Trophoblast cell (in vitro differentiated cells and primary cell): ENCODE measurements at regions not wholly inside any gene's neighbourhood (a gene's known extent, or its start where the extent isn't known, plus 50 kb on each side); places are given as distances from the start of the nearest gene placed in this dataset.
A peak's percentile ranks its signal among the peaks of the same experiment; 100 is the strongest.

ENCODE experiments used
- DNase-seq, 2 donors: peaks; one replicate each; pipeline ENCODE4 v3.0.0-alpha.2; 2016
- H2AFZ ChIP-seq: 2 replicates; pipeline ENCODE4 v1.6.1; 2013; ENCODE audit warnings: low read length, moderate library complexity, mild to moderate bottlenecking; ENCODE audit not compliant: insufficient read depth, poor library complexity
- H2AK5ac ChIP-seq: 2 replicates; pipeline ENCODE4 v1.6.1; 2013; ENCODE audit warnings: mild to moderate bottlenecking, low read length
- H2BK120ac ChIP-seq: 2 replicates; pipeline ENCODE4 v1.6.1; 2013; ENCODE audit warnings: low read length, mild to moderate bottlenecking, moderate library complexity; ENCODE audit not compliant: insufficient read depth, poor library complexity
- H2BK12ac ChIP-seq: 2 replicates; pipeline ENCODE4 v1.6.1; 2013; ENCODE audit warnings: mild to moderate bottlenecking, low read length, moderate library complexity
- H2BK5ac ChIP-seq: 2 replicates; pipeline ENCODE4 v1.6.1; 2013; ENCODE audit warnings: low read length, low read depth, moderate library complexity, mild to moderate bottlenecking; ENCODE audit not compliant: poor library complexity
- H3K14ac ChIP-seq: 2 replicates; pipeline ENCODE4 v1.6.1; 2013; ENCODE audit warnings: mild to moderate bottlenecking, low read length
- H3K18ac ChIP-seq: 2 replicates; pipeline ENCODE4 v1.6.1; 2013; ENCODE audit warnings: mild to moderate bottlenecking, low read length
- H3K23ac ChIP-seq: 2 replicates; pipeline ENCODE4 v1.6.1; 2013; ENCODE audit warnings: low read length
- H3K27ac ChIP-seq: 2 replicates; pipeline ENCODE4 v1.5.1; 2013; ENCODE audit warnings: low read depth, mild to moderate bottlenecking, inconsistent platforms, low read length, moderate library complexity
- H3K27me3 ChIP-seq: 2 replicates; pipeline ENCODE4 v1.6.1; 2013; ENCODE audit warnings: inconsistent platforms, mild to moderate bottlenecking, low read length, moderate library complexity; ENCODE audit not compliant: insufficient read depth
- H3K36me3 ChIP-seq, 2 experiments: 1 replicate in 1 of 2; 2 replicates in 1 of 2; pipeline ENCODE4 v1.6.1; 2013; ENCODE audit warnings: low read length in 2 of 2, mild to moderate bottlenecking in 2 of 2, moderate library complexity in 1 of 2; ENCODE audit not compliant: insufficient read depth in 2 of 2, control insufficient read depth in 1 of 2
- H3K4ac ChIP-seq: 2 replicates; pipeline ENCODE4 v1.6.1; 2013; ENCODE audit warnings: low read depth, mild to moderate bottlenecking, low read length, moderate library complexity
- H3K4me1 ChIP-seq, 2 experiments: 1 replicate in 1 of 2; 2 replicates in 1 of 2; pipeline ENCODE4 v1.6.1; 2013; ENCODE audit warnings: low read length in 2 of 2, mild to moderate bottlenecking in 2 of 2, moderate library complexity in 1 of 2; ENCODE audit not compliant: insufficient read depth in 2 of 2, control insufficient read depth in 1 of 2
- H3K4me2 ChIP-seq: 2 replicates; pipeline ENCODE4 v1.6.1; 2013; ENCODE audit warnings: inconsistent platforms, mild to moderate bottlenecking, low read length, moderate library complexity
- H3K4me3 ChIP-seq: 2 replicates; pipeline ENCODE4 v1.5.1; 2013; ENCODE audit warnings: mild to moderate bottlenecking, low read depth, low read length, inconsistent platforms
- H3K79me1 ChIP-seq: one replicate; pipeline ENCODE4 v1.6.1; 2013; ENCODE audit warnings: low read length
- H3K79me2 ChIP-seq: 2 replicates; pipeline ENCODE4 v1.6.1; 2013; ENCODE audit warnings: low read length, mild to moderate bottlenecking; ENCODE audit not compliant: control insufficient read depth, insufficient read depth, poor library complexity
- H3K9ac ChIP-seq: 2 replicates; pipeline ENCODE4 v1.6.1; 2013; ENCODE audit warnings: mild to moderate bottlenecking, low read length
- H3K9me3 ChIP-seq: 2 replicates; pipeline ENCODE4 v1.6.1; 2013; ENCODE audit warnings: low read depth, mild to moderate bottlenecking, control low read depth, inconsistent platforms, low read length; ENCODE audit not compliant: insufficient read depth
- H4K12ac ChIP-seq: 2 replicates; pipeline ENCODE4 v1.6.1; 2013; ENCODE audit warnings: low read depth, mild to moderate bottlenecking, low read length, moderate library complexity
- H4K8ac ChIP-seq: 2 replicates; pipeline ENCODE4 v1.6.1; 2013; ENCODE audit warnings: low read depth, mild to moderate bottlenecking, low read length, moderate library complexity
- H4K91ac ChIP-seq: one replicate; pipeline ENCODE4 v1.6.1; 2013; ENCODE audit warnings: low read depth, mild to moderate bottlenecking, low read length, moderate library complexity
- WGBS: extraction: QIAGEN DNeasy Blood & Tissue Kit; methylation state at CpG from one replicate; pipeline ENCODE4 v1.1.7; 2013; ENCODE audit warnings: missing lambda C conversion rate; ENCODE audit not compliant: insufficient read length, insufficient coverage; ENCODE audit errors: extremely low coverage; 5-methylcytosine and 5-hydroxymethylcytosine counted together

DNA sequence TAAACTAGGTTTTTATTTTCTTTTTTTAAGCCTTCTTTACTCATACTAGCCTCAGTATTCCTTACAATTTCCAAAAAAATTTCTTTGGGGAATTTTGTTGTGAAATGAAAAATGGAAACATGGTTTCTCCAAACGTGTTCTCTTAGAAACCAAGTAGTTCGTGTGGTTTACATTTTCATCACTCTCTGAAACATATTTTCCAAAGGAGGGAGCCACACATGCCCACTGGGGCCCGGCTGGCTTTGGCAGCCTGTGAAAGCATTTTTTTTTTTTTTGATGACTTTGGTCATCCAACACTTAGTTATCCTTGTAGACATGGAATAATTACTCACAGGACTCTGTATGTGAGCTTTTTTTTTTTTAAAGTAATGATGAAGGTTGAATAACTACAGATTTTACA, 169.6 kb downstream of the C7orf25 start:
- H3K9ac ChIP-seq, result no peak overlapping the region
- WGBS, result no CpG with 5 or more reads among the region's 3 CpGs

DNA sequence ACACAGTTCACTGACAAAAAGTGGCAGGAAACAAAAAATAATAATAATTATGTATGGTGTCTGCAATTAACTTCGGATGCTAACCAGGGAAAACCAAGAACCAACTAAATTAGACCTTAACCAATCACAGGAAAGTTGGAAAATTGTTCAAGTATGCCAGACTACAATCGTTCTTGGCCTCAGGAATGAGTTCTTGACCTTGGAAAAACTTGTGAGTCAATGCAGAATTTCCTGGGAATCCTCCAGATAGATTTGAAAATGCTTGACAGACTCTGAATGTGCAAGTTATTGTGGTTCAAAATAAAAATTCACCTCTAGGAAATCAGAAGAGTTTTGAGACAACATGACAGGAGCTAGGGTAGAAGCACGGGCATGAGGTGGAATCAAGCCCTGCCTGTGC, 171.5 kb downstream of the C7orf25 start:
- Histone ChIP-seq H2AK5ac (no peak overlapping the region), H3K23ac (no peak overlapping the region), H3K27me3 (no peaks in the 10 kb centered on the region), H4K12ac (no peak overlapping the region), H3K79me2 (no peaks in the 10 kb centered on the region), H3K18ac (no peak overlapping the region), H4K8ac (no peak overlapping the region), H3K79me1 (no peaks in the 10 kb centered on the region), H4K91ac (no peak overlapping the region), H2AFZ (no peak overlapping the region), H3K4ac (no peak overlapping the region), H2BK12ac (no peak overlapping the region), H2BK120ac (no peak overlapping the region), H3K9me3 (peaks cover 2% of the 10 kb centered on the region), H3K27ac (no peak overlapping the region), H3K36me3 (no peaks in the 10 kb centered on the region), H2BK5ac (no peak overlapping the region), H3K4me1 (no peaks in the 10 kb centered on the region), H3K14ac (no peak overlapping the region), H3K4me2 (no peak overlapping the region), H3K4me3 (no peak overlapping the region), H3K9ac (no peak overlapping the region)
- no CpG with 5 or more reads among the region's 3 CpGs for WGBS
- no peak for DNase-seq

More for the DNA sequence above, 169.6 kb downstream of the C7orf25 start:
- Histone ChIP-seq H3K79me2 (no peaks in the 10 kb centered on the region), H3K14ac (no peak overlapping the region), H2BK12ac (no peak overlapping the region), H3K79me1 (no peaks in the 10 kb centered on the region), H3K4ac (no peak overlapping the region), H2AFZ (no peak overlapping the region), H3K23ac (no peak overlapping the region), H3K4me3 (no peak overlapping the region), H2BK120ac (no peak overlapping the region), H4K91ac (no peak overlapping the region), H3K18ac (no peak overlapping the region), H3K4me1 (no peaks in the 10 kb centered on the region), H4K12ac (no peak overlapping the region), H4K8ac (no peak overlapping the region), H3K36me3 (no peaks in the 10 kb centered on the region), H3K27me3 (no peaks in the 10 kb centered on the region), H3K4me2 (no peak overlapping the region), H3K27ac (no peak overlapping the region), H2AK5ac (no peak overlapping the region), H3K9me3 (peaks cover 2% of the 10 kb centered on the region), H2BK5ac (no peak overlapping the region)
- DNase-seq, result no peak

GRCh38 chr7:42739638-42740037, 172.2 kb downstream of the C7orf25 start:
- no peak overlapping the region for H2BK12ac ChIP-seq
- H3K79me1 ChIP-seq, result no peaks in the 10 kb centered on the region
- no peak overlapping the region for H2AFZ ChIP-seq
- H4K12ac ChIP-seq, result peak overlapping the region; percentile 57
- DNase-seq, result no peak
- no peaks in the 10 kb centered on the region for H3K27me3 ChIP-seq
- no peak overlapping the region for H3K9ac ChIP-seq
- no peak overlapping the region for H3K14ac ChIP-seq
- WGBS, result no CpG with 5 or more reads among the region's 8 CpGs
- H3K23ac ChIP-seq, result no peak overlapping the region
- no peak overlapping the region for H3K27ac ChIP-seq
- H2BK5ac ChIP-seq, result no peak overlapping the region
- H4K8ac ChIP-seq, result no peak overlapping the region
- no peak overlapping the region for H3K4ac ChIP-seq
- H3K36me3 ChIP-seq, result no peaks in the 10 kb centered on the region
- no peak overlapping the region for H2BK120ac ChIP-seq
- no peak overlapping the region for H3K4me3 ChIP-seq
- no peaks in the 10 kb centered on the region for H3K79me2 ChIP-seq
- H3K9me3 ChIP-seq, result peaks cover 2% of the 10 kb centered on the region
- H4K91ac ChIP-seq, result no peak overlapping the region
- H3K18ac ChIP-seq, result no peak overlapping the region
- no peak overlapping the region for H2AK5ac ChIP-seq
- H3K4me2 ChIP-seq, result no peak overlapping the region
- H3K4me1 ChIP-seq, result no peaks in the 10 kb centered on the region

DNA sequence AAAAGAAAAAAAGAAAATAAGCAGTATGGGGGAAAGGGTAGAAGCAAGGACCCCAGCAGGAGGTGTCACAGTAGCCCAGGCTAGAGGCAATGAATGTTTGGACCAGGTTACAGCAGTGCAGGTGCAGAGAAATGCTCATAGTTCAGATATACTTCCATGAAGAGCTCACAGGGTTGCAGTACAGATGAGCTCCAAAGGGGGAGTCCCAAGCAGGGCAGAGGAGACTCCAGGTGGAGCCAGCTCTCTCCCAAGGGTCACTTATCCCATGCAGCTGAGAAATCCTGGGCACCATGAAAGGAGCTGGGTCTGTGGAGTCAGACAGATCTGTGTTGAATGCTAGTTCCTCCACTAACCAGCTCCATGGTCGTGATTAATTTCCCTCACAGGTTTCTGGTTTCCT, 174.9 kb downstream of the C7orf25 start:
- no CpG with 5 or more reads among the region's 1 CpG for WGBS
- Histone ChIP-seq H3K79me1 (no peaks in the 10 kb centered on the region), H3K14ac (no peak overlapping the region), H3K4ac (no peak overlapping the region), H2AFZ (no peak overlapping the region), H2AK5ac (no peak overlapping the region), H3K27ac (no peak overlapping the region), H3K4me3 (no peak overlapping the region), H3K79me2 (no peaks in the 10 kb centered on the region), H3K36me3 (no peaks in the 10 kb centered on the region), H2BK12ac (no peak overlapping the region), H3K9ac (no peak overlapping the region), H4K8ac (no peak overlapping the region), H4K91ac (no peak overlapping the region), H2BK5ac (no peak overlapping the region), H3K9me3 (peaks cover 5% of the 10 kb centered on the region), H2BK120ac (no peak overlapping the region), H3K27me3 (no peaks in the 10 kb centered on the region), H3K4me1 (no peaks in the 10 kb centered on the region), H3K23ac (no peak overlapping the region), H4K12ac (no peak overlapping the region), H3K4me2 (no peak overlapping the region), H3K18ac (no peak overlapping the region)
- peak; percentile 4 to 40 for DNase-seq
